ENCODE measurements at regions not wholly inside any gene's neighbourhood (a gene's known extent, or its start where the extent isn't known, plus 50 kb on each side); places are given as distances from the start of the nearest gene placed in this dataset.

- H3K27ac ChIP-seq (ENCODE audit: low read depth, low read length): no peak overlapping the region
- no peaks in the 10 kb centered on the region for H3K27me3 ChIP-seq (ENCODE audit: control insufficient read depth, low read length)
- TF ChIP-seq CTCF (IDR thresholded peaks at IDR 0.05; ENCODE audit: low read depth, low read length, poor library complexity, severe bottlenecking) (no peak), EZH2phosphoT487 (IDR thresholded peaks at IDR 0.05; ENCODE audit: borderline replicate concordance, low read length) (no peak)
- no peak overlapping the region for H3K4me2 ChIP-seq (ENCODE audit: low read length)
- no peak overlapping the region for H3K4me3 ChIP-seq (ENCODE audit: low read length)
- H3K9me3 ChIP-seq (ENCODE audit: control insufficient read depth, insufficient read depth, low read length): no peaks in the 10 kb centered on the region
- no peaks in the 10 kb centered on the region for H4K20me1 ChIP-seq (ENCODE audit: control insufficient read depth, insufficient read depth, low read depth, low read length)
- H3K79me2 ChIP-seq (ENCODE audit: control insufficient read depth, low read length): no peaks in the 10 kb centered on the region
- H3K4me1 ChIP-seq (ENCODE audit: control insufficient read depth, low read length): no peaks in the 10 kb centered on the region
- no peaks in the 10 kb centered on the region for H3K9me2 ChIP-seq (replicated peaks; ENCODE audit: control insufficient read depth, low read length)
- no peaks in the 10 kb centered on the region for H3K36me3 ChIP-seq (ENCODE audit: control insufficient read depth, low read length)
- H3F3A ChIP-seq (ENCODE audit: control insufficient read depth, insufficient read depth): no peaks in the 10 kb centered on the region
These were observed 561.4 kb downstream of the CDY2B start for GRCh38 chrY:17318631-17319030.

- no peak overlapping the region for H3K4me2 ChIP-seq (ENCODE audit: low read length)
- no peak overlapping the region for H3K27ac ChIP-seq (ENCODE audit: low read depth, low read length)
- no peaks in the 10 kb centered on the region for H3K79me2 ChIP-seq (ENCODE audit: control insufficient read depth, low read length)
- no peaks in the 10 kb centered on the region for H3K4me1 ChIP-seq (ENCODE audit: control insufficient read depth, low read length)
- no peaks in the 10 kb centered on the region for H3K36me3 ChIP-seq (ENCODE audit: control insufficient read depth, low read length)
- H4K20me1 ChIP-seq (ENCODE audit: control insufficient read depth, insufficient read depth, low read depth, low read length): no peaks in the 10 kb centered on the region
- H3K27me3 ChIP-seq (ENCODE audit: control insufficient read depth, low read length): no peaks in the 10 kb centered on the region
- H3K9me2 ChIP-seq (replicated peaks; ENCODE audit: control insufficient read depth, low read length): no peaks in the 10 kb centered on the region
- H3K9me3 ChIP-seq (ENCODE audit: control insufficient read depth, insufficient read depth, low read length): no peaks in the 10 kb centered on the region
- TF ChIP-seq CTCF (IDR thresholded peaks at IDR 0.05; ENCODE audit: low read depth, low read length, poor library complexity, severe bottlenecking) (no peak), EZH2phosphoT487 (IDR thresholded peaks at IDR 0.05; ENCODE audit: borderline replicate concordance, low read length) (no peak)
- no peak overlapping the region for H3K4me3 ChIP-seq (ENCODE audit: low read length)
- no peaks in the 10 kb centered on the region for H3F3A ChIP-seq (ENCODE audit: control insufficient read depth, insufficient read depth)
These were observed 603.0 kb downstream of the CDY2B start for GRCh38 chrY:17277056-17277455.

- Histone ChIP-seq H3K27me3 (ENCODE audit: control insufficient read depth, low read length) (no peaks in the 10 kb centered on the region), H3K4me2 (ENCODE audit: low read length) (no peak overlapping the region), H3K36me3 (ENCODE audit: control insufficient read depth, low read length) (no peaks in the 10 kb centered on the region), H3K79me2 (ENCODE audit: control insufficient read depth, low read length) (no peaks in the 10 kb centered on the region), H3K4me1 (ENCODE audit: control insufficient read depth, low read length) (no peaks in the 10 kb centered on the region), H3K4me3 (ENCODE audit: low read length) (no peak overlapping the region), H3K9me3 (ENCODE audit: control insufficient read depth, insufficient read depth, low read length) (no peaks in the 10 kb centered on the region), H3F3A (ENCODE audit: control insufficient read depth, insufficient read depth) (no peaks in the 10 kb centered on the region), H4K20me1 (ENCODE audit: control insufficient read depth, insufficient read depth, low read depth, low read length) (no peaks in the 10 kb centered on the region), H3K9me2 (replicated peaks; ENCODE audit: control insufficient read depth, low read length) (no peaks in the 10 kb centered on the region), H3K27ac (ENCODE audit: low read depth, low read length) (no peak overlapping the region)
- TF ChIP-seq EZH2phosphoT487 (IDR thresholded peaks at IDR 0.05; ENCODE audit: borderline replicate concordance, low read length): no peak
- no peak for TF ChIP-seq CTCF (IDR thresholded peaks at IDR 0.05; ENCODE audit: low read depth, low read length, poor library complexity, severe bottlenecking)
These were observed 620.5 kb downstream of the CDY2B start for GRCh38 chrY:17259497-17259896.

- Histone ChIP-seq H3K9me2 (replicated peaks; ENCODE audit: control insufficient read depth, low read length) (no peaks in the 10 kb centered on the region), H3K27ac (ENCODE audit: low read depth, low read length) (no peak overlapping the region), H3K4me1 (ENCODE audit: control insufficient read depth, low read length) (no peaks in the 10 kb centered on the region), H3K4me2 (ENCODE audit: low read length) (no peak overlapping the region), H3K4me3 (ENCODE audit: low read length) (no peak overlapping the region), H4K20me1 (ENCODE audit: control insufficient read depth, insufficient read depth, low read depth, low read length) (no peaks in the 10 kb centered on the region), H3K27me3 (ENCODE audit: control insufficient read depth, low read length) (no peaks in the 10 kb centered on the region), H3K79me2 (ENCODE audit: control insufficient read depth, low read length) (no peaks in the 10 kb centered on the region), H3K36me3 (ENCODE audit: control insufficient read depth, low read length) (no peaks in the 10 kb centered on the region), H3K9me3 (ENCODE audit: control insufficient read depth, insufficient read depth, low read length) (no peaks in the 10 kb centered on the region), H3F3A (ENCODE audit: control insufficient read depth, insufficient read depth) (no peaks in the 10 kb centered on the region)
- TF ChIP-seq CTCF (IDR thresholded peaks at IDR 0.05; ENCODE audit: low read depth, low read length, poor library complexity, severe bottlenecking): no peak
- TF ChIP-seq EZH2phosphoT487 (IDR thresholded peaks at IDR 0.05; ENCODE audit: borderline replicate concordance, low read length): no peak
These were observed 641.6 kb downstream of the CDY2B start for GRCh38 chrY:17238406-17238805.
